ENCODE measurements at regions not wholly inside any gene's neighbourhood (a gene's known extent, or its start where the extent isn't known, plus 50 kb on each side); places are given as distances from the start of the nearest gene placed in this dataset.
"Not testable (repeated sequence)": the region's sequence is repeated elsewhere in the genome, so short reads cannot be mapped to it uniquely, and the experiment has no call there.

GRCh38 chr1:147103416-147104155 lies 68.7 kb downstream of the PRKAB2 start:
- DNase-seq (ENCODE audit: low spot score) = not testable (repeated sequence)

- DNase-seq (ENCODE audit: low spot score) = no peak
Observed at GRCh38 chr1:147099192-147099591, 73.1 kb downstream of the PRKAB2 start.

- DNase-seq (ENCODE audit: low spot score) = not testable (repeated sequence)
Observed at GRCh38 chr1:147098338-147098973, 73.8 kb downstream of the PRKAB2 start.

- no peak for DNase-seq (ENCODE audit: low spot score)
Observed at GRCh38 chr1:147095691-147096090, 76.6 kb downstream of the PRKAB2 start.

- DNase-seq (ENCODE audit: low spot score) = no peak
Observed at GRCh38 chr1:147091801-147092200, 80.5 kb downstream of the PRKAB2 start.

- no peak for DNase-seq (ENCODE audit: low spot score)
Observed at GRCh38 chr1:147089457-147089856, 82.8 kb downstream of the PRKAB2 start.

- DNase-seq (ENCODE audit: low spot score) = no peak
Observed at GRCh38 chr1:147086129-147086528, 86.1 kb downstream of the PRKAB2 start.

GRCh38 chr1:147084273-147085096 lies 87.8 kb downstream of the PRKAB2 start:
- peak; percentile 77 for DNase-seq (ENCODE audit: low spot score)

GRCh38 chr1:147083919-147084272 lies 88.4 kb downstream of the PRKAB2 start:
- DNase-seq (ENCODE audit: low spot score) = no peak

GRCh38 chr1:147080671-147081394 lies 91.4 kb downstream of the PRKAB2 start:
- no peak for DNase-seq (ENCODE audit: low spot score)

- DNase-seq (ENCODE audit: low spot score) = no peak
Observed at GRCh38 chr1:147080006-147080661, 92.1 kb downstream of the PRKAB2 start.

- DNase-seq (ENCODE audit: low spot score) = no peak
Observed at GRCh38 chr1:147079400-147080005, 92.8 kb downstream of the PRKAB2 start.

GRCh38 chr1:147078606-147079399 lies 93.5 kb downstream of the PRKAB2 start:
- no peak for DNase-seq (ENCODE audit: low spot score)

- no peak for DNase-seq (ENCODE audit: low spot score)
Observed at GRCh38 chr1:147077936-147078605, 94.2 kb downstream of the PRKAB2 start.

GRCh38 chr1:147077523-147077922 lies 94.7 kb downstream of the PRKAB2 start:
- no peak for DNase-seq (ENCODE audit: low spot score)

- no peak for DNase-seq (ENCODE audit: low spot score)
Observed at GRCh38 chr1:147077081-147077480, 95.2 kb downstream of the PRKAB2 start.

- DNase-seq (ENCODE audit: low spot score) = no peak
Observed at GRCh38 chr1:147076442-147076841, 95.8 kb downstream of the PRKAB2 start.

- DNase-seq (ENCODE audit: low spot score) = no peak
Observed at GRCh38 chr1:147072482-147073432, 99.5 kb downstream of the PRKAB2 start.

- DNase-seq (ENCODE audit: low spot score) = no peak
Observed at GRCh38 chr1:147071142-147071541, 101.1 kb downstream of the PRKAB2 start.

All from HuH-7 (cell line).